ENCODE measurements at regions not wholly inside any gene's neighbourhood (a gene's known extent, or its start where the extent isn't known, plus 50 kb on each side); places are given as distances from the start of the nearest gene placed in this dataset.

DNA sequence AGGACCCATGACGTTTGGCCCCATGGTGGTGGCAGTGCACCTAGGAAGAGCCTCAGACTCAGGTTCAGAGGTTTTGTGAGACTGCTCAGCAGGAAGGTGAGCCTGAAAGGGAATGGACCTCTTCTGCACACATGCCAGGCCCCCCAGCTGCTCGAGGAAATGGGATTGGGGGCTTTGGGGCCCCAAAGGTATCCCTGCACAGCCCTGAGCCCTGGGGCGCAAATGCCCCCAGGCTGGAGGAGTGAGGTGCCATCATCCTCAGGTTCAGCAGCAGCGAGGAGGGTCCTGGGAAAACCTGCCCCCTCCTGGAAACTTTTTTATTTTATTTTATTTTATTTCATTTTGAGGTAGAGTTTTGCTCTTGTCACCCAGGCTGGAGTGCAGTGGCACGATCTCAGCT lies 171.8 kb upstream of the MVB12B start:
- DNase-seq = no peak

DNA sequence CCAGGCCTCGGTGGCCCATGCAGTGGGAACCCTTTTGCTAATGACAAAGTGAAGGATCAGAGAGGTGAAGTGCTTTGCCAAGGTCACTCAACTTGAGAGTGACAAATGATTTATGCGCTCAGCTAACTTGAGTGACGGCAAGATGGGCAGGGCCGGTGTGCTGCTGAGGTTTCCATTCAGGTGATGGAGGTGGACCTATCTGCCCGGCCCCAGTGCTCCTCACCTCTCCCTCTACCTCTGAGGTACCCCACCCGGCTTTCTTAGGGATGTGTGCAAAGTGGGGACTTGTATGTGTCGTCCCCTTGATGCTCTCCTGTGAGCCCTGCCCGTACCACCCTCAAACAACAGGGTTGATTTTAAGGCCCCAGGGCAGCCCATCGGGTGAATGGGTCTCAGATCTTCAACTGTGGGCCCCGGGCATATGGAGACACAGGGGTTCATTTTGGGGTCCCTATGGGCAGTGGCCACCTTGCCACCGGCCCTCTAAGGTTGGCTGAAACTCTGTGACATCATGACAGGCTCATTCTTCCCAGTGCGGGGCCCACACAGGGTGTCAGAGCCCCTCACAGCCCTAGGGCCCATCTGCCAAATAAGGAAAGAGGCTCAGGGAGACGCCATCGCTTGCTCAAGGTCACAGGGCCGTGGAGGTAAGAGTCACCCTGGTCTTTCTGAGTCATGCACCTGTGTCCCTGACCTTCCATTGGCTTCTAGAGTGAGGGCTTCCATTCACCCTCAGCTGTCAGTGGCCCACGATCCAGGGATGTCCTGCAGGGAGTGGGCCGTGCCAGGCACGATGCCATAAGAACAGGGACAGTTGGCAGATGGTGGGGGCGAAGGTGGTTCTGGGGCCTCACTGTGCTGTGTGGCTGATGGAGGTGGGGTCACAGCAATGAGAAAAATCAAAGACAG lies 170.6 kb upstream of the MVB12B start:
- DNase-seq = no peak

DNA sequence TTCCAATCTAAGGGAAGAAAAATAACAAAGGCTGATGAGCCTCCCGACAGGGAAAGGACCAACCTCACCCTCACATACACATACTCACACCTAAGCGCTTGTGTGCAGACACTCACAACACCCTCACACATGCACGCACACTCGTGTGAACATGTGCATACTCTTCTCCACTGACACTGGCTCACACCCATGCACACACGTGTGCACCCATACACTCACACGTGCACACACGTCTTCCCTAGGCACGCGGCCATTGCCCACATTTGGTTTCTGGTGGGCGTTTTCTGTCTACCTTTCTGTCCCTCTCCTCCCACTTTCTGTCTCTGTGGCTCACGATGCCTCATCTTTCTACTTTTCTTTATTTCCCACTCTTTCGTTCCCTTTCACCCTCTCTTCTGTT lies 169.7 kb upstream of the MVB12B start:
- no peak for DNase-seq

DNA sequence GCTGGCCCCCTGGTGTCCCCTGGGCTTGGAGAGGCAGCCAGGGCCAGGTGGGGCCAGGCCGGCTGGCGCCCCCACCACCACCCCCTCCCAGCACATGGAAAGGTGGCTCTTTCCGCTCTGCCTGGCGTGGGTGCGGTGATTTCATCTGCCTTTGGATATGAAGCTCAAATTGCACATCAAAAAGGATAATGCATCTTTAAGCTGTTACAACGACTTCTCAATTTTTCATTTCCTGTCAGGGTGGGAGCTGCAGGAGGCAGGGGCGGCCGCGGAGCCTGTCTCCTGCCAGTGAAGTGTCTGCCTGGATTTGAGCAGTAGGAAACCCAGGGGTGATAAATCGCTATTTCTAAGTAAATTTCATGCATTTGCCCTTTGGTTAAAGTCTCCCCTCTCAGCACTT lies 169.2 kb upstream of the MVB12B start:
- DNase-seq = no peak

DNA sequence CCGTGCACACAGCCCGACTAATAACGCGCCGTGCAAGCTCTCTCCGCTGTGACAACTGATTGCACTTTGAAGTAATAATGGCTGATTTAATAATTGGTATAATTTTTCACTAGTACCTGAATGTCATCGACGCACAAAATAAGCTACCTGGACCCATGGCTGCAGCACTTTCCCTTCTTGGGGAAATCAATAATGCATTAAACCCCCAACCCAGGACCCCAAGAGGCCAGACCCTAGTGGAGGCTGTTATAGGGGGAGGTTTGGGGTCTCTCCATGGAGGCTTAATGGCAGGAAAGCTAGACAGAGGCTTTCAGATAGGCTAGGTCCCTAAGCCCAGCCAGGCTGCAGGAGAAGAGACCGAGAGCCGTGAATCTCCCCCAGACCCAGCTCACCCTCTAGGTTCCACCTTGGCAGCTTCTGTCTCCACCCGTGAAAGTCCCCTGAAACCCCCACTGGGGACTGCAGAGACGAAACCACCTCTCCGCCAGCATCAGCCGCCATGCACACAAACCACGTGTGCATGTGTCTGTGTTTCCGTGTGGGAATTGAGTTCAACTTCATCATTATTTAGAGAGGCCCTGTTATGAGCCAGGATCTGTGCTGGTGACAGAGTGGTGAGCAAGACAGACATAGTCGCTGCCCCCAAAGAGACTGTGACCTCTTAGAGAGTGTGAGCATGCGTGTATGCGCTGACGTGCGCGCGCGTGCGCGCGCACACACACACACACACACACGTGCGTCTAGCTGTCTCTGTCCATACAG lies 168.6 kb upstream of the MVB12B start:
- no peak for DNase-seq

DNA sequence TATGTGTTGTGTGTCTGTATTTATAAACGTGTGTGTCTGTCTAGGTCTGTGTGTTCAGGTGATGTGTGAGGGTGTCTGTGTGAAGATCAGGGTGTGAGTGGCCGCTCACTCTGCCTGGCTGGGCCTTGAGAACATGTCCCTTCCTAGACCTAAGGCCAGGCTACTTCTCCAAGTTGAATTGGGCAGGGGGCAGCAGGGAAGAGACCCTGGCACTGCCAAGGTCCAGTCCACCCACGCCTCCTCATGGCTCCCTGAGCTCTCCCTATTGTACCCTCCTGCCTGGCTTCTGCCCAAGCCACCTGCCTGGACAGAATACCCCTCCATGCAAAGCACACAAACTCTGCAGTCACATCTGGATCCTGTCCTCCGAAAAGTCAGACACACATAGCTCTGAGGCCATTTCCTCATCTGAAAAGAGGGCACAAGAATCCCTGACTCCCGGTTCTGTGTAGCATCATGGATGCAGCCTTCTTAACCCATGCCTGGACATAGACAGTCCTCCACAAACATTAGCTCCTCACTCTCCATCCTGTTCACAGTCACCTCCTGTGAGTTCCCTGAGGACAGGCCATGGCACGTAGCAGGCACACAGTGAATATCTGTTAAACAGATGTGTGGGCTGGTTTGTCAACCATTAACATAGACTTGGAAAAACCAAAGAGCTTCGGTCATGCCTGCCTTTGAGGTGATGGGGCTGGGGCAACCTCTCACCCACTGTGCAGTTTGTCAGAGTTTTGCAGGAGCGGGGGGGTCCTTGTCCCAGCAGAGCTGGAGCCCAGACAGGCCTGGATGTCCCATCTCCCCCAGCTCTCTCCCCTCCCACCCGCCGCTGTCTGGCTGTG lies 167.8 kb upstream of the MVB12B start:
- no peak for DNase-seq

- no peak for DNase-seq
These were observed 167.1 kb upstream of the MVB12B start for GRCh38 chr9:126159430-126160060.

DNA sequence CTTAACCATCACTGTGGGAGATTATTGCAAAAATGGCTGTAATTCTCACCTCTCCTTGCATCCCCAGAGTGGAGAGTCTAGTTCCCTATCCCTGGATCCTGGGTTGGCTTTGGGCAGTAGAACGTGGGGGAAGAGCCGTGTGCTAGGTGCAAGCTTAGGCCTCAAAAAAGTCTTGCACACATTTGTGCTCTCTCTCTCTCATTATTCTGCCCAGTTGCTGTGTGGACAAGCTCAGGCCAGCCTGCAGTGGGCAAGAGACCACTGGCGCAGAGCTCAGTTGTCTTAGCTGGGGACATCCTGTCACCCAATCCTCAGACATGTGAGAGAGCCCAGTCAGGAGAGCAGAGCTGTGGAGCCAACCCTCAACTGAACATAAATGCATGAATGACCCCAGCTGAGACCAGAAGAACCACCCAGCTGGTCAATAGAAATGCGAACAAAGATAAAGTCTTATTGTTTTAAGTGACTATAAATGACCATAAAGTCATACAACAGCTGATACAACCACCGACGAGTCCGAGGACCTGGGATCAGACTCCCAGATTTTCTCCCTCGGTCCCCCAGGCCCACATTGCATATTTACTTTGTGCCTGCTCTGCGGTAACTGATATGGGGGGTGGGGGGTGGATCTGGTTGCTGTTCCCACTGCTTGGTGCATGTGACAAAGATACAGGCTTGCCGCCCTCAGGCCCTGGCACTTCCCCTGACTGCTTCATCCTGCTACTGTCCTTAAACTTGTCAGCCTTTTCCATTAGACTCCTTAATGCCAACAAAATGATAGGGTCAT lies 166.4 kb upstream of the MVB12B start:
- DNase-seq = no peak

GRCh38 chr9:126160854-126161329 lies 165.7 kb upstream of the MVB12B start:
- no peak for DNase-seq

DNA sequence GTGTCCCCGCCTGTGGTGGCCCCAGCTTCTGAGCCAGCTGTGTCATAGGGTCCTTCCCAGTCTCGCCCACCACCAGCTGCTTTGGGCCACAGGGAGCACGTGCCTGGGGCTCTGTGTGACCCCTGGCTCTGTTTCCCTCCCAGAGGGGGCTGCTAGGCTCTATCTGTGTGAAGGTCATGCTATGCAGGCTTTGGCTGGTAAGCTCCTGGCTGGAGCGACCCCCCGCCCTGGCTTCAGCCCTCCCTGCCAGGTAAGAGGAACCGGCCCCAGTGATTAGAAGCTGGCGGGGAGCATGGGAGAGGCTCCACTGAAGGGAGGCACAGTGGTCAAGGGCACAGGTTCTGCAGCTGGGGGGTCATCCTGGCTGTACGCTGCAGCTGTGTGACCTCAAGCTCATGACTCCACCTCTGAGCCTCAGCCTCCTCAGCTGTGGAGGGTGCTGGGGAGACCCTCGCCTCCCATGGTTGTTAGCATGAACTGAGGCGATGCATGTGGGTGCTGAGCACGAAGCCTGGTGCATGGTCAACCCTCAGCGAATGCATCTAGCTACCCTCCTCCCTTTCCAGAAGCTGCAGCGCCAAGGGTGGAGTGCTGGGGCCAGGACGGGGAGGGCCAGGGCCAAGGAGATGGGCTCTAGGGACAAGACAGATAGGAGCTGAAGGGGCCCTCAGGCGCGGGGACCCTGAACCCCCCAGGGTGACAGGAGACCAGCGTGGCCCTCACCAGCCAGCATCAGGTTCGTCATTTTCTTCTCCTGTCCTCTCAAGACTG lies 163.8 kb upstream of the MVB12B start:
- DNase-seq = no peak

DNA sequence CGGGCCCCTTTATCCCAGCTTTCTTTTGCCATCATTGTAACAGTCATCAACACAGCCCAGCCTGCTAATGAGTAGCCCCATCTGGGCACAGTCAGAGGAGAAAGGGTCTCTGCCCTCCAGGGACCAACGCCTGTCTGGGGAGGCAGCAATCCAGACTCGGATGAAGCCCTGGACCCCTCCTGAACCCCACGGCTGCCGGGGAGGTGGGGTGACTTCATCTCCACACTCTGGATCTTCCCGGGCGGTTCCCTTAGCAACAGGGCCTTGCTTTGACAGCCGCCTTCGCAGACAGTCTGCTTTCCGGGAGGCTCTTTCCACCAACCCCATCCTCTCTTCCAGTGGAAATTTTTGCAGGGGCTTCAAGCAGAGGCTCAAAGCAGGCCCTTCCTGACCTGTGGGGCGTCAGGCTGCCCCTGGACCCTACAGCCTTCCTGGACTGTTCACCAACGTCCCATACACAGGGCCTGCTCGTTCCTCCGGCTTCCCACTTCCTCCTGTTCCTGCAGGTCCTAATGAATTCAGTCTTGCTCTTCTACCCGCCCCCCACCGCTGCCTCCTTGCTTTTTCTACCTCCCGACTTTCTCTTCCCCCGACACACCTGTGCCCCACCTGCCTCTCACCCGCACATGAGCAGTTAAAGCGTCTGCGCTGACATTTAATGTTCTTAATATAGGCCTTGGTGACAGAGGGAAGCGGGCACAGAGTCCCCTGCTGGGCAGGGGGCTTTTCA lies 161.7 kb upstream of the MVB12B start:
- DNase-seq = no peak

GRCh38 chr9:126165755-126166154 lies 160.9 kb upstream of the MVB12B start:
- DNase-seq = no peak

GRCh38 chr9:126166291-126166690 lies 160.3 kb upstream of the MVB12B start:
- DNase-seq = no peak

DNA sequence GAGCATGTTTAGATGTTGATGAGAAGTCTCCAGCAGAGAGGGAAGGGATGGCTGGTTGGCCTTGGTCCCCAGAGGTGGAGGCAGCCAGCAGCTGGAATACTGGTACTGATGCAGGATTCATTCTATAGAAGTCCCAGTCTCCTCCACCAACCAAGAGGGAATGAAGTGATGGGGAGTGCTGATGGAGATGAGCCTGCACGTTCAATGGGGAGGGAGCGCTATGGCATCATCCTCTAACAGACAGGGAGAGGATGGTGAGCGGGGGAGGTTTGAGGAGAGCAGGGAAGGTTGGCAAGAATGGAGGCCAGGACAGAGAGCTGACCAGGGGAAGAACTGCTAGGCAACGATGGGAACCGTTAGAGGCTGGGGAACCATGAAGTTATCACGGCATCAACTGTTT lies 159.8 kb upstream of the MVB12B start:
- no peak for DNase-seq

DNA sequence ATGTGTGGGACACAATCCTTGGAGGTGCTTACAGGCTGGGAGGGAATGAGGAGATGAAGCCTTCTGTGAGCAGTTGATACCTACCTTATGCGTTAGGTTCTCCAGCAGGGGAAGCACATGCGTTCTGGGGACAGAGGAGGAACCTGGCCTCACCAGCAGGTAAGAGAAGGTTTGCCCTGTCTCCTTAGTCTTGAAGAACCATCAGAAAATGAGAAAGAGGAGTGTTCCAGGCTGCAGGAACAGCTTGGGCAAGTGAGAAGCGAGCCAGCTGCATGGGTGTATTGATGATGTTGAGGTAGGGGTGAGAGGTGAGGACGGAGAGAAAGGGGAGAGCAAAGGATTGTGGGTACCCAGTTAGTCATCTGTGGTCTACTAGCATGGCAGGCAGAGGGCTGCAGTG lies 156.9 kb upstream of the MVB12B start:
- DNase-seq = no peak

- DNase-seq = no peak
These were observed 156.3 kb upstream of the MVB12B start for GRCh38 chr9:126170286-126170823.

DNA sequence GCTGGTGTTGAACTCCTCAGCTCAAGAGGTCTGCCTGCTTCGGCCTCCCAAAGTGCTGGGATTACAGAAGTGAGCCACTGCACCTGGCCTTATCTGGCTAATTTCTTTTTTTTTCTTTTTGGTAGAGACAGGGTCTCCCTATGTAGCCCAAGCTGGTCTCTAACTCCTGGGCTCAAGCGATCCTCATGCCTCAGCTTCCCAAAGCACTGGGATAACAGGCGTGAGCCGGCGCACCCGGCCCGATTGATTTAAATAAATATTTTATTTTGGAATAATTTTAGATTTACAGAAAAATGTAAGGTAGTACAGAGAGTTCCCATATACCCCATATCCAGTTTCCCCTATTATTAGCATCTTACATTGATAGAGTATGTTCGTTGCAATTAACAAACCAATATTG lies 155.0 kb upstream of the MVB12B start:
- no peak for DNase-seq

GRCh38 chr9:126173401-126173800 lies 153.2 kb upstream of the MVB12B start:
- DNase-seq = no peak

DNA sequence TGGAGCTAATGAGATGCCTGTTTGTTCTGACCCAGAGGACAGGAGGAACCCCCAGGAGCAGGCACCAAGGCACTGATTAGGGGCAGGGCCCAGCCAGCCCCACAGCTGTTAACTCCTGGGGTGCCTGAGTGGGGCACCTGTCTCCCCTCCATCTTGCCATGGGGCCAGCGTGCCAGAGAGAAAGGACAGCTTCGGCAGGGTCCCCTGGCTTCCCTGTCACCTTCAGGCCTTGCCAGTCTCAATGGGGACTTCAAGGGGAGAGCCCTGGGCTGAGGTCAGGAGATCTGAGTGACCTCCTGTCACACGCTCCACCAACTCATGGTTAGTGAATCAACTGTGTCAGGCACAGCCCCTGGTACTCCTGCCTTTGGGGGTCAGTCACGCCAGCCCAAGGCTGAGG lies 152.7 kb upstream of the MVB12B start:
- DNase-seq = no peak

DNA sequence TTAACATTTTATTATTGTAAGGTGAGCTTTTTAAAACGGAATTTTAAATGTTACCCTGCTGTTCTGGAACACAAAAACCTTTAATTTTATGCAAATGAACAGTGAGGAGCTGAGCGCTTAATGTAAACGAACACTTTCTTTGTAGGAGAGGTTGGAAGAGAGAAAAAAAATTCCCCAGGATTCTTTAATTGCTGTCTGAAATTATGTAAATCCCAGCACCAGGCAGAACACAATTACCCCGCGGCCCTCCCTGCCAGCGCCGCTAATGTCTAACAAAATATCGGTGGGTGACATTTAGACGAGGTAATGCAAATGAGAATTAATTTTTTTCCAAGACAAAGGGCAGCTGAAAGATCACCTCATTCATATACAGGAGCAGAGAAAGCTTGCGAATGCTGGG lies 143.4 kb upstream of the MVB12B start:
- DNase-seq = no peak

All from DMS 273 treated with DMSO at 0.1 percent for 48 hours (cell line).